Suprapubic skin (tissue), 3 donors: ENCODE measurements at regions not wholly inside any gene's neighbourhood (a gene's known extent, or its start where the extent isn't known, plus 50 kb on each side); places are given as distances from the start of the nearest gene placed in this dataset.

Experiments
- POLR2A ChIP-seq, 2 donors: fragments of 450-650 bp; IDR thresholded peaks; one replicate each; pipeline ENCODE4 v1.6.1; 2017; ENCODE audit warnings: antibody characterized with exemption in 2 of 2, mild to moderate bottlenecking in 2 of 2, moderate library complexity in 2 of 2
- TF ChIP-seq, protein P1 (sequence below), 2 donors: fragments of 200-600 bp in 1 of 2; fragments of 450-650 bp in 1 of 2; sonication (generic) in 1 of 2; IDR thresholded peaks; one replicate each; pipeline ENCODE4 v1.5.1; 2016 to 2019; ENCODE audit warnings: antibody characterized with exemption in 2 of 2, mild to moderate bottlenecking in 1 of 2, moderate library complexity in 1 of 2

GRCh38 chr3:103787879-103788278 is 1353.1 kb downstream of the ZPLD1 start:
- TF ChIP-seq, protein P1, sequence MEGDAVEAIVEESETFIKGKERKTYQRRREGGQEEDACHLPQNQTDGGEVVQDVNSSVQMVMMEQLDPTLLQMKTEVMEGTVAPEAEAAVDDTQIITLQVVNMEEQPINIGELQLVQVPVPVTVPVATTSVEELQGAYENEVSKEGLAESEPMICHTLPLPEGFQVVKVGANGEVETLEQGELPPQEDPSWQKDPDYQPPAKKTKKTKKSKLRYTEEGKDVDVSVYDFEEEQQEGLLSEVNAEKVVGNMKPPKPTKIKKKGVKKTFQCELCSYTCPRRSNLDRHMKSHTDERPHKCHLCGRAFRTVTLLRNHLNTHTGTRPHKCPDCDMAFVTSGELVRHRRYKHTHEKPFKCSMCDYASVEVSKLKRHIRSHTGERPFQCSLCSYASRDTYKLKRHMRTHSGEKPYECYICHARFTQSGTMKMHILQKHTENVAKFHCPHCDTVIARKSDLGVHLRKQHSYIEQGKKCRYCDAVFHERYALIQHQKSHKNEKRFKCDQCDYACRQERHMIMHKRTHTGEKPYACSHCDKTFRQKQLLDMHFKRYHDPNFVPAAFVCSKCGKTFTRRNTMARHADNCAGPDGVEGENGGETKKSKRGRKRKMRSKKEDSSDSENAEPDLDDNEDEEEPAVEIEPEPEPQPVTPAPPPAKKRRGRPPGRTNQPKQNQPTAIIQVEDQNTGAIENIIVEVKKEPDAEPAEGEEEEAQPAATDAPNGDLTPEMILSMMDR (IDR thresholded peaks at IDR 0.05), result no peak
- TF ChIP-seq POLR2A (IDR thresholded peaks at IDR 0.05), result no peak
